Keratinocyte (primary cell): ENCODE measurements at regions not wholly inside any gene's neighbourhood (a gene's known extent, or its start where the extent isn't known, plus 50 kb on each side); places are given as distances from the start of the nearest gene placed in this dataset.

Source experiments
- CTCF ChIP-seq, 3 experiments: IDR thresholded peaks in 1 of 3; conservative IDR thresholded peaks in 1 of 3; optimal IDR thresholded peaks in 1 of 3; 2 replicates in 2 of 3; 3 replicates in 1 of 3; pipeline versions ENCODE3 to v1.5.1; 2011; ENCODE audit warnings: low read length in 3 of 3, mild to moderate bottlenecking in 3 of 3, moderate library complexity in 2 of 3, control low read depth in 1 of 3, inconsistent platforms in 1 of 3; ENCODE audit not compliant: insufficient read depth in 2 of 3; ENCODE audit errors: extremely low read depth in 1 of 3
- EZH2 ChIP-seq: IDR thresholded peaks from one replicate; pipeline ENCODE4 v1.6.1; 2012; ENCODE audit warnings: inconsistent platforms, mild to moderate bottlenecking, low read length, moderate library complexity

DNA sequence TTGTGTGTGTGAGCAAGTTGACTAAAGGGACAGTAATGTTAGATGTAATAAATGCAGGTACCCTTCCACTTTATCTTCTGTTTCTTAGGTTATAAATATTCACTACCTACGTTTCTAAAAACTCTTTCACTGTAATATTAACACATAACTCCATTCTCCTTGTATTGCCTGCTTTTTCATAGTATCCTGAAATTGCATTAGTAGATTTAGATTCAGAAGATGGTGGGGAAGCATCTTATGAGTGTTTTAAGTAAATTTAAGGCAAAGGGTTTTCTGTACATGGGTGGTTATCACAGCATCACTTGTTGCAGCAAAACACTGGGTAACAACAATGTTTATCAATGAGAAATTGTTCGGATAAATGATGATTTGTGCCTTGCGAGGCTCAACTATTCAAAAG, 115.2 kb upstream of the VPREB1 start:
- TF ChIP-seq CTCF (optimal IDR thresholded peaks at IDR 0.05 in 1 of 3, IDR thresholded peaks at IDR 0.05 in 1 of 3, conservative IDR thresholded peaks at IDR 0.05 in 1 of 3; ENCODE audit: extremely low read depth in 1 of 3, insufficient read depth in 2 of 3, low read length in 3 of 3), result no peak
- no peak for TF ChIP-seq EZH2
